NCI-H345 treated with DMSO at 0.1 percent for 48 hours (cell line): ENCODE measurements at regions not wholly inside any gene's neighbourhood (a gene's known extent, or its start where the extent isn't known, plus 50 kb on each side); places are given as distances from the start of the nearest gene placed in this dataset.
"Not testable (repeated sequence)": the region's sequence is repeated elsewhere in the genome, so short reads cannot be mapped to it uniquely, and the experiment has no call there.

Experiments used
- DNase-seq: peaks from one replicate; lab custom pipeline; 2025; ENCODE audit not compliant: unreplicated experiment; lab: John Stamatoyannopoulos, UW

DNA sequence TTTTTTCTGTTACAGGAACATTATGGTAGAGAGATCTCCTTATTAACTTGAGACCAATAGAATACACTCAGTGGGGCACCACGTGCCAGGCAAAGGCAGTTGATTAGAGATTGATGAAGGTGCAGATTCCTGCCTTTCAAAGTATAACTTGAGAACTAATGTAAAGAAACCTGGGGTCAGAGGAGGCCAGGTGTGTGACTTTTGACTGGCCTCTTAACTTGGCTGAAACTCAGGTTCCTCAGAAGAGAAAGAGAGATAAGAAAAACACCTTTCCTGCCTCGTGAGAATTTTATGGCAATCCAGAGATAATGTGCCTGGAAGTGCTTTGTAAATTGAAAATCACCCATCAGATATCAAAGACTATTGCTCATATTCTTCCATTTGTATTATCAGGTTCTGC, 110.7 kb upstream of the GZMB start:
- no peak for DNase-seq

- DNase-seq: no peak
Observed at GRCh38 chr14:24741871-24742270, 107.9 kb upstream of the GZMB start.

- no peak for DNase-seq
Observed at GRCh38 chr14:24735984-24736630, 102.1 kb upstream of the GZMB start.

GRCh38 chr14:24734917-24735500, 101.0 kb upstream of the GZMB start:
- DNase-seq: peak; percentile 81

DNA sequence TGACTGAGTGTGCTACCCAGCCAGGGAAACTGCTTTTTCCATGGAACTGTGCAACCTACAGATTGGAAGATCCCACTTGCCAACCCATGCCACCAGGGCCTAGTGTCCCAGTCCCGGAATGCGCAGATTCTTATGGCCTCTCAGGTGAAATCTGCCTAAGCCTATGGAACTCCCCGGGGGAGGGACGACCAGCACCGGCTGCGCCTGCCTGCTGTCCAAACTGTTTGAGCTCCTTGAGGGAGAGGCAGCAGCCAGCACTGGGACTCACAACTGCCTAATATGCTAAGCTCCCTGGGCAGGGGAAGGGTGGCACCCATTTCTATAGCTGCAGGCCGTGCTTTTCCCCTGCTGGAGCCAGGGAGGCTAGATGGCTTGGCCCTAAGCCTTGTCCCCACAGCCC, 92.5 kb upstream of the GZMB start:
- DNase-seq: no peak

DNA sequence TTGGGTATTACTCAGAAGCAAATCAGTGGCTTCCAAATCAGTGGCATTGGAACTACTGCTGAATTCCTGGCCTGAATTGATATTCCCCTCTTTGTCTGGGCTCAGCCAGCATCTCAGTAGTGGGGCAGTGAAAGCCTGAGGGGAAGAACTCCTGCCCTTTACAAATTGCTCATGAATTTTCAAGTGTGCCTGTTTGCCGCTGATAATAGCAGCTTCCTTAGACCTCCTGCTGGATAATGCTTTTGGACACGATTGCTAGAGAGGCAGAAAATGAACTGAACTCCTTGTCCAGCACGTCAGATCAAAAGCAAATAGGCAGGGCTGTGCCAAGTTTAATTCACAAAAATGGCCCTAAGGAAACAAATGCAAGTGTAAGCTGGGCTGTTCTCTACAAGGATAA, 91.3 kb upstream of the GZMB start:
- DNase-seq: peak; percentile 66

DNA sequence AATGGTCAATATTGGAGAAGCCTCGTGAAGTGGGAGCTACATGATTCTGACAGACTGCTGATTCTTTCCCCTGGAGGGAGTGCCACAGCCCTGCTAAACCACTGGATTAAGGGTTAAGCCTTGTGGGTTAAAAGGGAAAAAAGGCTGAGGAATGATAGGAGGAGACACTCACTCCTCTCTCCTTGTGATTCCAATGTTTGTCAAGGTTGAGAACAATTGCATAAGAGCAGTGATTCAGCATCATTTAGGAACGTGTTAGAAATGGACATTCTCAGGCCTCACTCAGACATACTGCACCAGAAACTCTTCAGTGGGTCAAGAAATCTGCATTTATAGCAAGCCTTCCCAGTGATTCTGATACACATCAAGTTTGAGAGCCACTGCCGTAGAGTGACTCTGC, 87.8 kb upstream of the GZMB start:
- DNase-seq: no peak

DNA sequence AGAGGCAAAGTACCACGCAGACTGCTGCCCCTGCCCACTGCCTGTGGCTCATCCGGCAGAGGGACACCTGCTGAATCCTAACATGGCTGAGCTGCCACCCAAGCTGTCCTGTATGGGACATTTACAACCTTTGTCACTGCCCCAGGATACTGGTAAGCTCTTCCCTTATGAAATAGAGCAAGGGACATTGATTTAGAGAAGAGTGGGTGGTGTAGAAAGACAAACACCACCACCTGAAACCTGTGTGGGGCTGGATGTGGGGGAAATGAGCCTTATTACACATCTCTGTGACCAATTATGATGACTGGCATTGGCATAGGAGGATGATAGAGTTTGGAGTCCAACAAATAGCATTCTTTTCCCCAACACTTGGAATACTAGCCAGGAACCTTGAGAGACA, 81.2 kb upstream of the GZMB start:
- no peak for DNase-seq

- no peak for DNase-seq
Observed at GRCh38 chr14:24713404-24713803, 79.4 kb upstream of the GZMB start.

DNA sequence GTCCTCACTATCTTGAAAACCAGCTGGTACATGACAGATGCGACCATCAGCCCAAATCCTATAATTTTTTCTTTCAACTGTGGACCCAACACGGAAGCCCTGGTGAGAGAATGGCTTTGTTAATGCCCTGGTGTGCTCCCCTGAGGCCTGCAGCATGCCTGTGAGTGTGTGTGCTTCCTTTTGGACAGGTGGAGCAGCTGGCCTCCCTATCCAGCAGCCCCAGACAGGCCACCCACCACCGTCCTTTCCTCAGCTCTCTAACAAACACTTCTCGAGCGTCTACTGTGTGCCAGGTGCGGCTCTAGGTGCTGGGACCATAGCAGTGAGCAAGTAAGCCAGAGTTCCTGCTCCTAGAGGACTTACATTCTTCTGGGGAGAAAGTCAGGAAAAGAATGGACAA, 78.9 kb upstream of the GZMB start:
- peak; percentile 43 for DNase-seq

DNA sequence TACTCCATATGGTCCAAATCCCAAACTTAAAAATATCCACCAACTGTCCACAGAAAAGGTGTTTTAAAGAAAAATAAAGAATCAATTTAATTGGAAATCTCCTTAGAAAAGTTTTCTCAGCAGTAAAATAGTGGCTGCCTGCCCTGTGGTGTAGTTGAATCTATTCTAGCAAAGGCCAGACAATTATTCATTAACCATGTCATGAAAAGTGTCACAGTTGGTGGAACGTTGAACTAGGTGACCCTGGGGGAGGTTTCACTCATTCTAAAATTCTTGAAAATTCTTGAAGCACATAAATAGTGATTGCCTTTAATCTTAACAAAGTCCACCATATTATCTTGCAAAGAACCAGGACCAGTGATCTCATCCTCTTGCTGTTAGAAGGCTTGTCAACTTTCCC, 78.4 kb upstream of the GZMB start:
- no peak for DNase-seq

DNA sequence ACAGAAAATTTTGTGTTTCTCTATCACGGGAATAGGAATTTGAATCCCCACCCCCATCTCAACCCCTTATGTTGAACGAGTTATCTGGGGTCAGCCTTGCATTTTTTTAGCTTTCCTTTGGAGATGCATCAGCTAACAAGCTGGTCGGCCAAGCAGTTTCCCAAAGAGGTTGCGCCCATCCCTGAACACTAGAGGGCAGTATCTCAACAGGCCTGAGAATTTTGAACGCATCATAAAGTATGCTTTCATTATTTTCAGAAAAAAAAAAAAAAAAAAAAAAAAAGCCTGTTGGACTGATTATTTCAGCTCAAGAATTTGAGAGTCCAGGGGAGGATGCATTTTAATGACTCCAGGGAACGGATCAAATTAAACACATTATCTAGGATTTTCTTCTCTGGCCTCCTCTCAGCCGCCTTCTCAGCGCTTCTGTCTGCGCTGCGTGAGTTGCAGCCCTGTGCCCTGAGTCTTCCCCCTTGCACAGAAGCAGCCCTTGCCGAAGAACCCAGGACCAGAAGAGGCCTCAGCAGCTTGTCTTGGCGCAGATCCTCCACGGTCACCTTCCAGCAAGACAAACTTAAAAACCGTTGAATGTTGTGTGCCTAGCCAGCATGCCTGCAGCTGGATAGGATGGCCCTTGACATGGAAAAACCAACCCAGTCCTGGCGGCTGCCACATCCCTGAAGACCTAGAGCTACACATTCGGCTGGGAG, 76.6 kb upstream of the GZMB start:
- DNase-seq: peak; percentile 45

DNA sequence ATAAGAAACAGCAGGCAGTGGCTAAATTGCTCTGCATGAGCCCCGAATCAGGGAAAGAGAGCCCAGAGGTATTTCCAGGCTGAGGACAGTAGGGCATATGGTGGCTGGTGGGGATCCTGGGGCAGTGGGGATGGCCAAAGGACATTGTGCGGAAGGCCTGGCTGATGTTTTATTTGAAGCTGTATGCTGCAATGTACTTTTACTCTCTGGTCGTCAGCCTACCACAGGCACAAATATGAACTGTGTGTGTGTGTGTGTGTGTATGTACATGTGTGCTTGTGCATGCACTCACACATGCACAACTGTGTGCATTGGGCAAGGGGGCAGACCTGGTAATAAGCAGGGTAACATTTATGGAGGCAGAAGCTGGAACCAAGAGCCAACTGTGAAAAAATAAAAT, 74.7 kb upstream of the GZMB start:
- no peak for DNase-seq

- no peak for DNase-seq
Observed at GRCh38 chr14:24706351-24706750, 72.4 kb upstream of the GZMB start.

DNA sequence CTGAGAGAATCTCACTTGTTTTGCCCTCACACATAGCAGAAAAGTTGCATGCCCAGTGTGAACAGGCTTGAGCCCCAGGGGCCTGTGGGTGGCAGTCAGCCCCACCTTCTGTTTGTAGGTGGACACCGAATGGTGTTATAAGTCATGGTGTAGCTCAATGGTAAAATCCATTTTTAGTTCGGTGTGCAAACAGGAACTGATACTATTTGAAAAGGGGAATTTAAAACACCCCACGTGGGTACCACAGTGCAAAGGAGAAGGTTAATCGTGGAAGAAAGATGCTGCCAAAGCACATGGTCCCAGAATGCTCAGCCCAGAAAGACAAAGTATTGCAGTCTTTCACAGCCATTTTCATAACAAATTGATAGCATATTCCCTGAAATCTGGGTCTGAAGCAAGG, 71.8 kb upstream of the GZMB start:
- DNase-seq: no peak

DNA sequence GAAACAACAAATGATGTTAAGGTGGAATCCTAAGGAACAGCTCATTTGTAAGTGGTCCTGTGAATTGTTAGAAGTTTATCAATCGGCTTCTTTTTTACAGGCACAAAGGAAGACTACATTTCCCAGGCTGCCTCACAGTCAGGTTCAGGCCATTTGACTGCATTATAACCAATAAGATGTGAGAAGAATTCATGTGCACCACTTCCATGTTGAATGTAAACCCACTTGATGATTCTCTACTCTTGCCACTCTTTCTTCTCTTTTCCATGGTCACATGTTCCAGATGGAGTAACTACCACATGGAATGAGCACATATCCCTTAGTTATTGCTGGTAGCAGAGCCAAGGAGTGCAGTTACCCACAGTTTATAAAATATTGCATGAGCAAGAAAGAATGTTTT, 67.1 kb upstream of the GZMB start:
- DNase-seq: no peak

DNA sequence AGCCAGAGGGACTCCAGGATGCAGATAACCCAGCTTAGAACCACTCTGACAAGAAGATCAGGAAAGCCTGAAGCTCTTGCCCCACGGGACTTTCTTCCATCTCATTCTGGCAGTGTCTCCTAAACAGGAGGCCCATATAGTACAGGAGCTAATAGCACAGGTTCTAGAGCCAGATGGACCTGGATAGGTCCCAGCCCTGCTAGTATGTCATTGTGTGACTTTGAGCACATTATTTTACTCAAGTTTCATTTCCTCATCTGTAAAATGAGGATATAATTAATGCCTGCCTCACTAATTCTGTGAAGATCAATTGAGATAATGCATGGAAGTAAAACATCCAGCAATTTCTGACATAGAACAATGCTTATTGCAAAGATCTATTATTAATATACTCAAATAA, 66.5 kb upstream of the GZMB start:
- DNase-seq: no peak

DNA sequence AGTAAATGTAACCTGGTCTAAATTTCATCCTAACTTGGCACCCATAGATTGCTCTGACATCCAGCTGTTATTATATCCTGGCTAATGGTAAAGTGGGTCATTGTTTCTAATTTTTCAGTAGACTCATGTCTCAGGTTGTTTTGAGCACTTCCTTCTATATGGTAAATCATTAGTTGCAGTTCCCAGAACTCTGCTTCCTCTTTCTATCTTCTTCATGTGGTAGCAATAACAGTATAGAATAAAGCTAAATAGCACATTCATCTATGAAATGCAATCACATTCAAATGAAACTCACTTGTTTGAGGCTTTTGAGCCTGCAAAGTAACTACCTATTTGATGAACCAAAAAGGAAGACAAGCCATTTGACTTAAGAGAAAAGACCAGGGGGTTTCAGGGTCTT, 65.1 kb upstream of the GZMB start:
- no peak for DNase-seq

GRCh38 chr14:24696280-24696920, 62.4 kb upstream of the GZMB start:
- not testable (repeated sequence) for DNase-seq

- DNase-seq: no peak
Observed at GRCh38 chr14:24695265-24696241, 61.6 kb upstream of the GZMB start.

DNA sequence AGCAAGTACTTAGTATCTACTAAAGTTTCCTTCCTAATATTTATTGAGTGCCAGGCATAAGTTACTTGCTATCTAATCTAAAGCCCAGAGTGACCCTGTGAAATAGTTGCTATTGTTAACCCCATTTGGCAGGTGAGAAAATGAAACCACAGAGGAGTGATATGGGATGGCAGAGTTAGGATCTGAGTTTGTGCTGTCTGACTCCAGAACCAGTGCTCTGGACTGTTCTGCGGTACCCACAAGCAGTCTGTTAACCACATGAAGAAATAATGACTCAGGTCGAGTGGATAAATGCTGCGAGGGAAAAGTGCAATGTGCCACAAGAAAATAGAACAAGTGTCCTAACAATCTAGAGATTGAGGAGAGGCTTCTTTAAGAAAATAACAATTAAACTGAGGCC, 60.7 kb upstream of the GZMB start:
- DNase-seq: no peak
